GM12891 (cell line): ENCODE measurements at regions not wholly inside any gene's neighbourhood (a gene's known extent, or its start where the extent isn't known, plus 50 kb on each side); places are given as distances from the start of the nearest gene placed in this dataset.

Experiments used
- POLR2A ChIP-seq: IDR thresholded peaks from 2 replicates; pipeline ENCODE4 v1.6.1; 2011; ENCODE audit warnings: low read depth, low read length, control low read depth
- POLR2AphosphoS5 ChIP-seq: IDR thresholded peaks from 2 replicates; pipeline ENCODE4 v1.6.1; 2011; ENCODE audit warnings: low read depth, low read length, control low read depth
- POU2F2 ChIP-seq: IDR thresholded peaks from 2 replicates; pipeline ENCODE4 v1.6.1; 2011; ENCODE audit warnings: low read depth, mild to moderate bottlenecking, control low read depth, low read length, moderate library complexity

GRCh38 chr12:13523536-13524307 lies 327.2 kb downstream of the EMP1 start:
- no peak for TF ChIP-seq POLR2AphosphoS5
- no peak for TF ChIP-seq POLR2A
- TF ChIP-seq POU2F2: no peak
